K562 (cell line): ENCODE measurements at regions not wholly inside any gene's neighbourhood (a gene's known extent, or its start where the extent isn't known, plus 50 kb on each side); places are given as distances from the start of the nearest gene placed in this dataset.

Experiments
- BCL6 ChIP-seq: fragments of 250-450 bp; sonication (Bioruptor Pico); IDR thresholded peaks from 2 replicates; pipeline ENCODE4 v1.4.0; 2020
- GATAD2B ChIP-seq: fragments of 450-650 bp; IDR thresholded peaks from 2 replicates; pipeline ENCODE4 v1.6.1; 2017; ENCODE audit warnings: mild to moderate bottlenecking, borderline replicate concordance
- HDAC2 ChIP-seq: fragments of 450-650 bp; IDR thresholded peaks from 2 replicates; pipeline ENCODE4 v1.6.1; 2016; ENCODE audit warnings: mild to moderate bottlenecking
- HIVEP1 ChIP-seq: fragments of 250-450 bp; sonication (Bioruptor Pico); IDR thresholded peaks from 2 replicates; pipeline ENCODE4 v1.4.0; 2020; ENCODE audit warnings: mild to moderate bottlenecking
- HMG20A ChIP-seq: fragments of 450-650 bp; formaldehyde crosslinking; conservative IDR thresholded peaks from 2 replicates; pipeline ENCODE4 v1.4.0; 2020; ENCODE audit warnings: mild to moderate bottlenecking, mixed read lengths
- HNRNPK ChIP-seq: fragments of 200-400 bp; formaldehyde crosslinking; IDR thresholded peaks from one replicate; pipeline ENCODE4 v1.6.1; 2018; ENCODE audit warnings: mild to moderate bottlenecking, low read depth, low read length; ENCODE audit not compliant: poor library complexity, severe bottlenecking
- ILK ChIP-seq: fragments of 450-650 bp; IDR thresholded peaks from 2 replicates; pipeline ENCODE4 v1.6.1; 2016; ENCODE audit warnings: missing genetic modification characterization, low read depth, mild to moderate bottlenecking, missing compliant biosample characterization, moderate library complexity, borderline replicate concordance
- MAFK ChIP-seq: IDR thresholded peaks from 2 replicates; pipeline ENCODE4 v1.6.1; 2011; ENCODE audit warnings: low read length, improper control_type of control experiment
- MCM7 ChIP-seq, 2 experiments: fragments of 450-650 bp; IDR thresholded peaks; 2 replicates each; pipeline ENCODE4 v1.6.1; 2016 to 2018
- NR2C1 ChIP-seq, 2 experiments: fragments of 450-650 bp; IDR thresholded peaks; 2 replicates each; pipeline ENCODE4 v1.6.1; 2017; ENCODE audit warnings: mild to moderate bottlenecking in 2 of 2, antibody characterized with exemption in 1 of 2, inconsistent platforms in 1 of 2, missing compliant biosample characterization in 1 of 2, missing genetic modification characterization in 1 of 2
- PHB ChIP-seq: fragments of 250-450 bp; sonication (Bioruptor Pico); IDR thresholded peaks from 2 replicates; pipeline ENCODE4 v1.5.0; 2021
- PHB2 ChIP-seq: fragments of 450-650 bp; IDR thresholded peaks from 2 replicates; pipeline ENCODE4 v1.6.1; 2017; ENCODE audit warnings: low read depth
- PHTF2 ChIP-seq: fragments of 250-450 bp; sonication (Bioruptor Pico); IDR thresholded peaks from 2 replicates; pipeline ENCODE4 v1.5.0; 2021; ENCODE audit warnings: mild to moderate bottlenecking
- POLR2AphosphoS5 ChIP-seq: IDR thresholded peaks from 2 replicates; pipeline ENCODE4 v1.6.1; 2011; ENCODE audit warnings: mild to moderate bottlenecking, low read depth, low read length, moderate library complexity; ENCODE audit not compliant: control insufficient read depth, insufficient read depth
- POLR2G ChIP-seq: fragments of 200-400 bp; formaldehyde crosslinking; IDR thresholded peaks from 2 replicates; pipeline ENCODE4 v1.6.1; 2017; ENCODE audit warnings: low read depth, mild to moderate bottlenecking, antibody characterized with exemption, low read length, moderate library complexity
- PRMT5 ChIP-seq: sonication (generic); formaldehyde crosslinking; IDR thresholded peaks from 2 replicates; pipeline ENCODE4 v1.5.0; 2020; ENCODE audit warnings: missing genetic modification reagents
- RAD21 ChIP-seq, 2 experiments: fragments of 250-450 bp in 1 of 2; fragments of 450-650 bp in 1 of 2; sonication (Bioruptor Pico) in 1 of 2; formaldehyde crosslinking in 1 of 2; IDR thresholded peaks in 1 of 2; conservative IDR thresholded peaks in 1 of 2; 2 replicates each; pipeline versions ENCODE4 v1.4.0 to v1.8.0; 2020 to 2022; ENCODE audit warnings: mild to moderate bottlenecking in 2 of 2, moderate library complexity in 1 of 2
- TCF7 ChIP-seq: sonication (generic); IDR thresholded peaks from 2 replicates; pipeline ENCODE4 v1.6.1; 2016; ENCODE audit warnings: antibody characterized with exemption, borderline replicate concordance
- ZNF354B ChIP-seq: fragments of 250-450 bp; sonication (Bioruptor Pico); IDR thresholded peaks from 2 replicates; pipeline ENCODE4 v1.4.0; 2020
- TF ChIP-seq, protein P1 (sequence below): sonication (generic); formaldehyde crosslinking; IDR thresholded peaks from 2 replicates; pipeline ENCODE4 v1.8.0; 2022; ENCODE audit warnings: missing genetic modification reagents, mild to moderate bottlenecking, borderline replicate concordance
- TF ChIP-seq, protein P2 (sequence below), 3 experiments: fragments of 200-800 bp in 1 of 3; fragments of 250-450 bp in 1 of 3; fragments of 450-650 bp in 1 of 3; sonication (Bioruptor Pico) in 1 of 3; sonication (Bioruptor generic) in 1 of 3; formaldehyde crosslinking in 1 of 3; IDR thresholded peaks; 2 replicates each; pipeline versions ENCODE4 v1.6.1 to v1.8.0; 2016 to 2022; ENCODE audit warnings: mild to moderate bottlenecking in 2 of 3, missing genetic modification characterization in 2 of 3, missing compliant biosample characterization in 1 of 3, moderate library complexity in 1 of 3
- TF ChIP-seq, protein P3 (sequence below): sonication (generic); formaldehyde crosslinking; IDR thresholded peaks from 2 replicates; pipeline ENCODE4 v1.8.0; 2022; ENCODE audit warnings: mild to moderate bottlenecking, missing genetic modification reagents
- TF ChIP-seq, protein P4 (sequence below): fragments of 450-650 bp; IDR thresholded peaks from 2 replicates; pipeline ENCODE4 v1.6.1; 2016; ENCODE audit warnings: low read depth, mild to moderate bottlenecking, moderate library complexity

DNA sequence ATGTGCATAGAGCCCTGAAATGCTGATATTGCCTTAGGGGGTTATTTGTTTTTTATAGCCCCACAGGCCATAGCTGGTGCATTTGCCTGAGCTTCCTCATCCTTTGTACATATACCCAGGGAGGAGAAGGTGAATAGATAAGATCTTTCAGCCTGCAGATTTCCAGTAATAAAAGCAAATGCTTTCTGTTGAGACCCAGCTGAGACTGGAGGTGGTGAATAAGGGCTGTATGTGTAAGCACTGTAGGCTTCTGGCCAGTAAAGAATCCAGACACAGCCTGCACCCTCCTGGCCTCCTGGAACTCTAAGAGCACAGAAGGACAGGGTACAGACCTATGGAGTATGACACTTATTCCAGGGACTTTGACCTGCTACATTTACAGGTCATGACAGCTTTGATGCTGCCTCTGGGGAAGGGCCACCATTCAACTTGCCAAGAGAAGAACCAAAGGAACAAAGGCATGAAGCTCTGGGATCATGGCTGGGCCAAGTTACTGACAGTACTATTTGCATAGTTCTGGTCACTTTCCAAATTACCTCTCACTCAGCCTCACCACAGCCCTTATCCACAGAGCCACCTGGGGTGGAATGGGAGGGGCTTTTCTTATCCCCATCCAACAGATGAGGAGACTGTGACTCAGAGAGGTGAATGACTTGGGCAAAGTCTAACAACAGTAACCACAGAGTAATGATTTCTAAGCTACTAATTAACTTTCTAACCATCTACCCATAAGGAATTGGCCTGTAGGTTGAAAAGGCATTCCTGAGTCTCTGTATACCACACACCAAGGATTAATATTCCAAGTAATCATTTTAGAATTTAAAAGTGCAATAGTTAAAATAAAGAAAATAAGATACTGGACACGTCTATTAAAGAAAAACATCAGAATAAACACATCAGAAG lies 604.5 kb upstream of the KLF4 start (continued):
- TF ChIP-seq, protein P1, sequence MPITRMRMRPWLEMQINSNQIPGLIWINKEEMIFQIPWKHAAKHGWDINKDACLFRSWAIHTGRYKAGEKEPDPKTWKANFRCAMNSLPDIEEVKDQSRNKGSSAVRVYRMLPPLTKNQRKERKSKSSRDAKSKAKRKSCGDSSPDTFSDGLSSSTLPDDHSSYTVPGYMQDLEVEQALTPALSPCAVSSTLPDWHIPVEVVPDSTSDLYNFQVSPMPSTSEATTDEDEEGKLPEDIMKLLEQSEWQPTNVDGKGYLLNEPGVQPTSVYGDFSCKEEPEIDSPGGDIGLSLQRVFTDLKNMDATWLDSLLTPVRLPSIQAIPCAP = no peak
- peak; percentile 99 for TF ChIP-seq POLR2AphosphoS5
- TF ChIP-seq POLR2G = no peak
- no peak for TF ChIP-seq ILK (tag)
- no peak for TF ChIP-seq MCM7 (IDR thresholded peaks at IDR 0.05)
- no peak for TF ChIP-seq ZNF354B
- TF ChIP-seq HNRNPK = no peak
- TF ChIP-seq HMG20A (CRISPR knock-in tag) = no peak
- TF ChIP-seq, protein P2, sequence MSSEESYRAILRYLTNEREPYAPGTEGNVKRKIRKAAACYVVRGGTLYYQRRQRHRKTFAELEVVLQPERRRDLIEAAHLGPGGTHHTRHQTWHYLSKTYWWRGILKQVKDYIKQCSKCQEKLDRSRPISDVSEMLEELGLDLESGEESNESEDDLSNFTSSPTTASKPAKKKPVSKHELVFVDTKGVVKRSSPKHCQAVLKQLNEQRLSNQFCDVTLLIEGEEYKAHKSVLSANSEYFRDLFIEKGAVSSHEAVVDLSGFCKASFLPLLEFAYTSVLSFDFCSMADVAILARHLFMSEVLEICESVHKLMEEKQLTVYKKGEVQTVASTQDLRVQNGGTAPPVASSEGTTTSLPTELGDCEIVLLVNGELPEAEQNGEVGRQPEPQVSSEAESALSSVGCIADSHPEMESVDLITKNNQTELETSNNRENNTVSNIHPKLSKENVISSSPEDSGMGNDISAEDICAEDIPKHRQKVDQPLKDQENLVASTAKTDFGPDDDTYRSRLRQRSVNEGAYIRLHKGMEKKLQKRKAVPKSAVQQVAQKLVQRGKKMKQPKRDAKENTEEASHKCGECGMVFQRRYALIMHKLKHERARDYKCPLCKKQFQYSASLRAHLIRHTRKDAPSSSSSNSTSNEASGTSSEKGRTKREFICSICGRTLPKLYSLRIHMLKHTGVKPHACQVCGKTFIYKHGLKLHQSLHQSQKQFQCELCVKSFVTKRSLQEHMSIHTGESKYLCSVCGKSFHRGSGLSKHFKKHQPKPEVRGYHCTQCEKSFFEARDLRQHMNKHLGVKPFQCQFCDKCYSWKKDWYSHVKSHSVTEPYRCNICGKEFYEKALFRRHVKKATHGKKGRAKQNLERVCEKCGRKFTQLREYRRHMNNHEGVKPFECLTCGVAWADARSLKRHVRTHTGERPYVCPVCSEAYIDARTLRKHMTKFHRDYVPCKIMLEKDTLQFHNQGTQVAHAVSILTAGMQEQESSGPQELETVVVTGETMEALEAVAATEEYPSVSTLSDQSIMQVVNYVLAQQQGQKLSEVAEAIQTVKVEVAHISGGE (CRISPR knock-in tag; IDR thresholded peaks at IDR 0.05) = peak in 1 of 3 experiments; percentile 76; a peak in 2 of 6 replicates
- peak; percentile 95 for TF ChIP-seq PHB2
- peak; percentile 53 for TF ChIP-seq NR2C1 (IDR thresholded peaks at IDR 0.05)
- peak; percentile 36; the same call in 1 of the 2 replicates for TF ChIP-seq NR2C1 (tag; IDR thresholded peaks at IDR 0.05)
- TF ChIP-seq, protein P3, sequence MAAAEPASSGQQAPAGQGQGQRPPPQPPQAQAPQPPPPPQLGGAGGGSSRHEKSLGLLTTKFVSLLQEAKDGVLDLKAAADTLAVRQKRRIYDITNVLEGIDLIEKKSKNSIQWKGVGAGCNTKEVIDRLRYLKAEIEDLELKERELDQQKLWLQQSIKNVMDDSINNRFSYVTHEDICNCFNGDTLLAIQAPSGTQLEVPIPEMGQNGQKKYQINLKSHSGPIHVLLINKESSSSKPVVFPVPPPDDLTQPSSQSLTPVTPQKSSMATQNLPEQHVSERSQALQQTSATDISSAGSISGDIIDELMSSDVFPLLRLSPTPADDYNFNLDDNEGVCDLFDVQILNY (CRISPR knock-in tag) = no peak
- no peak; the same call in 1 of the 2 replicates for TF ChIP-seq TCF7
- peak; percentile 74 for TF ChIP-seq GATAD2B
- TF ChIP-seq HDAC2 = 0 out of 2 replicates have a peak, but pooled peaks have one; percentile 71
- peak in 1 of 2 experiments; percentile 17; a peak in 1 of 4 replicates for TF ChIP-seq RAD21 (CRISPR knock-in tag; conservative IDR thresholded peaks at IDR 0.05 in 1 of 2, IDR thresholded peaks at IDR 0.05 in 1 of 2)
- TF ChIP-seq BCL6 (CRISPR knock-in tag) = no peak
- TF ChIP-seq PHTF2 (CRISPR knock-in tag) = no peak
- TF ChIP-seq PHB (CRISPR knock-in tag) = no peak
- TF ChIP-seq, protein P4, sequence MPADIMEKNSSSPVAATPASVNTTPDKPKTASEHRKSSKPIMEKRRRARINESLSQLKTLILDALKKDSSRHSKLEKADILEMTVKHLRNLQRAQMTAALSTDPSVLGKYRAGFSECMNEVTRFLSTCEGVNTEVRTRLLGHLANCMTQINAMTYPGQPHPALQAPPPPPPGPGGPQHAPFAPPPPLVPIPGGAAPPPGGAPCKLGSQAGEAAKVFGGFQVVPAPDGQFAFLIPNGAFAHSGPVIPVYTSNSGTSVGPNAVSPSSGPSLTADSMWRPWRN = peak; percentile 89
- no peak for TF ChIP-seq HIVEP1 (CRISPR knock-in tag)
- TF ChIP-seq PRMT5 (CRISPR knock-in tag) = no peak
- TF ChIP-seq MAFK = peak; percentile 80
